HG02759 (cell line): ENCODE measurements at regions not wholly inside any gene's neighbourhood (a gene's known extent, or its start where the extent isn't known, plus 50 kb on each side); places are given as distances from the start of the nearest gene placed in this dataset.
A peak's percentile ranks its signal among the peaks of the same experiment; 100 is the strongest.
"Not testable (repeated sequence)": the region's sequence is repeated elsewhere in the genome, so short reads cannot be mapped to it uniquely, and the experiment has no call there.

Source experiments
- ATAC-seq: cut with Tn5 transposase; IDR thresholded peaks from one replicate; pipeline ENCODE4 v1.9.1; 2021; ENCODE audit warnings: mild to moderate bottlenecking, moderate library complexity; ENCODE audit not compliant: unreplicated experiment

DNA sequence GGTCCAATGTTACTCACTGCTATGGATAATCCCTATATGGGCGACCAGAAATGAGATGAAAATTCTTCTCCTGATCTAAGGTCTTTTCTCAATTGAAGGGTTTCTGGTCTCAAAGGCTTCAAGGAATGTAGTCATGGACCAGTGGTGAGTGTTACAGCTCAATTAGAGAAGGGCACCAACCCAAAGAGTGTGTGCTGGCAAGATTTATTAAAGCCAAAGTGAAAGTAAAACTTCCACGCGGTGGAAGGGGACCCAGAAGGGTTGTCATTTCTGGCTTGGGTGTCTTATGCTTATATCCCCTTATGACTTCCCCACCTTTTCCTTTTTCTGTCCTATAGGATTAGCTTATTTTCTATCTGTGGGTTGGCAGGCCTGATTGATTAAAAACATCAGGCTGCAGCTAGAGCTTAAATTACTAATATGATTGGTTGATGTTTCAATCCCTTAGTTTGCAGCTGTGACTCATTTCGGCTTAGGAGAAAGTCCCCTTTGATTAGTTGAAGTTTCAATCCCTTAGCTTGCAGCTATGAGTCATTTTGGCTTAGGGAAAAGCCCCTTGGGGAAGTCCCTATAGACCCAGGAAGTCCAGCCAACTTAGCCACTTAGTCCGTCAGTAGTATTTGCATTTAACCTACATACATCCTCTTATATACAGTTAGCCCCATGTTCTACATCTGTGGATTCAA is 179.5 kb upstream of the NLGN4Y start:
- peak; percentile 56 for ATAC-seq

DNA sequence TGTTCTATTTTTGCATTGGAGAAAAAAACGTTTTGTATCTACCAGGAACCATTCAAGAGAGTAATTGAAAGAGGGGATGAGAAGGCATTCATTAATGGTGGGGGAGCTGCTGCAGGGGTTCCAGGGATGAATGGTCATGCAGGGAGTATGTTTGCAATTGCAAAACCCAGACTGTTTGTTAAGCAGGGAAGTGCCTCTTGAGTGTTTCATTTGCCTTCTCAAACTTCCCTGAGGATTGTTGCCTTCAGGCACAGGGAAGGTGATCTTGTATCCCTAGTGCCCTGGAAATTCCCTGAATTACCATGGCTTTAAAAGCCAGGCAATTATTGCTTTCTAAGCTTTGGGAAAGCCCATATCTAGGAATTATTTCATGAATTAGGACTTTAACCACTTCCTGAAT is 172.7 kb upstream of the NLGN4Y start:
- ATAC-seq: no peak

DNA sequence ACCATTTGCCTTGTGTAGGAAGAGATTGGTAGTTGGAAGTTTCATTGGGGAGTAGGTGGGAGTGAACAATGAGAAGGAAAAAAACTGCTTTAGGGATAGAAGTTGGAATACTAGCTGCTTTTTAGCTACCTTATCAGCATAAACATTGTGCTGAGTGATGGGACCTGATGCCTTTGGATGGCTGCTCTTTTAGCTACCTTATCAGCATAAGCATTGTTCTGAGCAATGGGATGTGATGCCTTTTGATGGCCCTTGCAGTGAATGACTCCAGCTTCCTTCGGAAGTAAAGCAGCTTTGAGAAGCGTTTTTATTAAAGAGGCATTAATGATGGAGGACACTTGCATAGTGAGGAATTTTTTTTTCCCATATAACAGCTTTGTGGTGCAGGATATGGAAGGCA is 168.2 kb upstream of the NLGN4Y start:
- no peak for ATAC-seq

DNA sequence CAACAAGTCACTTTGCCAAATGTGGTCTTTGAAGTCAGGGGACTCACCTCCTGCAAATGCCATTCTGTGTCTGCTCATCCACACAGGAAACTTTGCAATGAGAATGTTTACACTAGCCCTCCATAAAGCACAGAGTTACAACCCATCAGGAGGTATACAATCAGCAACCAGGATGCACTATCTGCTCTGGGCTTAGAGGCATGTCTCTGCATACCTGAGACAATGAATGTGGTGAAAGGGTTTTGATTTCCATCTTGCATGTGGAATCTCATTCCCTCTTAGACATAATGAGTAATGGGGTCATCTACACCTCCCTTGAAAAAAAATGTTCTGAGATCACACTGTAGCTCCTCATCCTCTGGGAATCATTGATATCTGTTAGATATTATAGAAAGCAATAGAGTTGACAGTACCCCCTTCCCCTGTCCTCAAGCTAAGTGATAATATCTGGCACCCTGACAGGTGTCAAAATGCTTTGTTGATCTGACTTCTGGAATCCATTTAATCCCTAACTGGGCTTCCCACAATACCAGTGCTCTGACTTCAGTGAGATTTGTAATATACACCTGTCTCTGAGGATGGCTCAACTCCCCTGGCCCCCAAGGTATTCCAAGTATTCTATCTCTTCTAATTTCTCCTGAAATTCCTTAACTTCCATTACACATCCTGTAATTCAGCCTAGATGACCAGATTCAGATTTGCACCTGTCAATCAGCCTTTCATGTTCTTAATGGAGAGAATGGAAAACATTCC is 163.4 kb upstream of the NLGN4Y start:
- ATAC-seq: no peak

DNA sequence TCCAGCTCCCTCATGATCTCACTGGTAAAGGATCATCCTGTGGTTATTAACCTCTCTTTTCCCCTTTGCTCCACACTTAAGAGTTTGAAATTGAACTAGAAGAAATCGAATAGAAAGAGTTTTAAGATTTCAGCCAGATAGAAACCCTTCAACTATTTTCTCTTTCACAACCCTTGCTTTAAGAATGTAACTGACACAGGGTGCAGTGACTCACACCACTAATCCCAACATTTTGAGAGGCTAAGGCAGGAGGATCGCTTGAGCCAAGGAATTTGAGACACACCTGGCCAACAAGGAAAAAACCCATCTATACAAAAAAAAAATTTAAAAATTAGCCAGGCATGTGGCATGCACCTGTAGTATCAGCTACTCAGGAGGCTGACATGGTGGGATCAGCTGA is 150.7 kb upstream of the NLGN4Y start:
- ATAC-seq: no peak

DNA sequence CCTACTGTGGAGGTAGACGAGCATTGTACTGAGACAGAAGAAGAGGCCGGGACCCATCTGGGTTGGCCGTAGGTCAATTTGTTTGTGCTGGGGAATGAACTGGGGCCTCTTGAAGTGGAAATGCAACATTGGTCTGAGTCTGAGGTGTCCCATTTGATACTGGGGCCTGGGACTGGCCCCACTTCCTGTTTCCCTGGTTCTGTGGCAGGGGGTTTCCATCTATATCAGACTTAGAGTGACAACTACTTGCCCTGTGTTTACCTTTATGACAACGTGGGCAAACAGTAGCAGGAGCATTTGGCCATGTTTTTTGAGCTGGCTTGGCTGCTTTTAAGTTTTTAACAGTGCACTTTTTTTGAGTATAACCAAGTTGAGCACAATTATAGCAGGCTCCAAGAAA is 146.1 kb upstream of the NLGN4Y start:
- no peak for ATAC-seq

DNA sequence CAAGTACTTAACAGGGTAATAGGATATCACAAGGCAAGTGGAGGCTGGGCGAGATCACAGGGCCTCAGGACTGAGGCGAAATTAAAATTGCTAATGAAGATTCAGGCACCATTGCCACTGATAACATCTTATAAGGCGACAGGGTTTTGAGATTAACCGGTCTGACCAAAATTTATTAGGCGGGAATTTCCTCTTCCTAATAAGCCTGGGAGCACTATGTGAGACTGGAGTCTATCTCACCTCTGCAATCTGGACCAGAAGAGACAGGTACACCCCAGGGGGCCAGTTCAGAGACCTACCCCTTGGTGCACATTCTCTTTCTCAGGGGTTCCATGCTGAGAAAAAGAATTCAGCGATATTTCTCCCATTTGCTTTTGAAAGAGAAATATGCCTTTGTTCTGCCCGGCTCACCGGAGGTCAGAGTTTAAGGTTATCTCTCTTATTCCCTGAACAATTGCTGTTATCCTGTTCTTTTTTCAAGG is 113.7 kb upstream of the NLGN4Y start:
- ATAC-seq: not testable (repeated sequence)

DNA sequence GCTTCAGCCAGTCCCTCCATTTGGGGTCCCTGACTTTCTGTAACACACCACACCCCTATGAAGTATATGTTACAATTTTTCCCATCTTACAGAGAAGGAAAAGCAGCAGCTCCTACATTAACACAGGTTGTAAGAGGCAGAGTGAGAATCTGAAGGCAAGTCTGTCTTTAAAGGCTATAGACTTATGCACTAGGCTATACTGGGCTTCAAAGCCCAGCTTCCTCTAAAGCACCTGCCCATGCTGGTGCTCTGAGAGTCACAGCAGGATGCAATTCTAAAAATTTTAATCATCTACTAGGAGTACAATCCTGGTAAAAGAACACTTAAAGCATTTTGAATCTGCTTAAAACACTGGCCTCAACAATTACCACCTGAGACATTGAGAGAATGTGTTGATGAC is 113.0 kb upstream of the NLGN4Y start:
- ATAC-seq: no peak

DNA sequence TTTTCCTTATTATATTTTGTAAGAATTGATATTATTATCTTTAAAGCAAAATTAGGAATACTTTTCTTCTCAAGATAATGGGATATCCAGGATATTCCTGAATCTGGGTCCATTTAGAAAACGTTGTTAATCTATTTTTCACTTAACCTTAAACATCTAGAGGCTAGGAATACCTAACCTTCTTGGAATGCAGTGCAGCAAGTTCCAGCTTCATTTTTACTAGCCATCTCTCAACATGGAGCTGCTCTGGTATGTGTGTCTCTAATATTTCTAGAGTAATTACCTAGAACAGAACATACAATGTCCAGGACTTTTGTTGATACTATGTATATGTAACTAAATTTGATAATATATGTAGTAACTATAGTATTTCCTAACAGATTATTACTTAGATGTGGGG is 87.8 kb upstream of the NLGN4Y start:
- no peak for ATAC-seq

DNA sequence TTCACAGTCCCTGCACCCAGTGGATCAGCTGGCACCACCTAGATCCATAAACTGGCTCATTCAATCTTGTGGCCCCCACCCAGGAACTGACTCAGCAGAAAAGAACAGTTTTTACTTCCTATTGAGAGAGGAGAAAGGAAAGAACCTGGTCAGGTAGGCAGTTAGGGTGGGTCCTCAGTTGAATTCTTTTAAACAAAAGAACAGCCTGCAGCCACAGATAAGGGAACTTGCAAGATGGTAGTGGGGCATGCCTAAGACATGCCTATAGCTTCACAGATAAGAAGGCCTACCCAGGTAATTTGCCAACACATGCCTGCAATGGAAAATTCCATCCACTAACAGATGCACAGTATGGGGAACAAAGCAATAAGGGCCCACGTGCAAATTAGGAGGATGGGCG is 86.7 kb upstream of the NLGN4Y start:
- ATAC-seq: no peak

DNA sequence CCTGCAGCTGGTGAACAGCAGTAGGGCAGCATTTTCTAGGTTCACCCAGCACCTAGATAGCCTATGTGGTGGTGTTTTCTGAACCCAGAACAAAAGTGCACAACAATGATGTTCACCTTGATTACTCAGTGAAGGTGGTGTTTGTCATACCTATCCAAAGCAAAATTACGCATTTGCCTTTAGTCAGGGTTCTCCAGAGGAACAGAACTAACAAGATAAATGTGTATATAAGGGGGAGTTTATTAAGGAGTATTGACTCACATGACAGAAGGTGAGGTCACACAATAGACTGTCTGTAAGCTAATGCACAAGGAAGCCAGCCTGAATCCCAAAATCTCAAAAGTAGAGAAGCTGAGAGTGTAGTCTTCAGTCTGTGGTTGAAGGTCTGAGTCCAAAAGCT is 85.9 kb upstream of the NLGN4Y start:
- ATAC-seq: no peak

DNA sequence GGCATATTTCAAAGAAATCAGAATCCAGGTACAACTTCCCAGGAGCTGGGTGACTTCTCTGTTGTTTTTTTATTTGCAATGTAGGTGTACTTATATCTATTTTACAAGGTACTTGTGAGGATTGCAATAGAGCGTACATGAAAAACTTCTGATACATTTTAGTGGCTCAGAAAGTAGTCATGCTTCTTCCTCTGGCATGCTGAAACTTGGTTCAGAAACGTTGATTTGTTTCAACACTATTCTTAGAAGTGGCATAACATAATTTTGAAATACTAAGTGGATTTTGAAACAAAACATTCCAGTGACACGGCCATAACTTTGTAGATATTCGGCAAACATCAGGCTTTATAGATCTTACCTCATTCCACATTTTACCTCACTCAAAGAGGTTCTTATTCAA is 79.8 kb upstream of the NLGN4Y start:
- ATAC-seq: no peak

DNA sequence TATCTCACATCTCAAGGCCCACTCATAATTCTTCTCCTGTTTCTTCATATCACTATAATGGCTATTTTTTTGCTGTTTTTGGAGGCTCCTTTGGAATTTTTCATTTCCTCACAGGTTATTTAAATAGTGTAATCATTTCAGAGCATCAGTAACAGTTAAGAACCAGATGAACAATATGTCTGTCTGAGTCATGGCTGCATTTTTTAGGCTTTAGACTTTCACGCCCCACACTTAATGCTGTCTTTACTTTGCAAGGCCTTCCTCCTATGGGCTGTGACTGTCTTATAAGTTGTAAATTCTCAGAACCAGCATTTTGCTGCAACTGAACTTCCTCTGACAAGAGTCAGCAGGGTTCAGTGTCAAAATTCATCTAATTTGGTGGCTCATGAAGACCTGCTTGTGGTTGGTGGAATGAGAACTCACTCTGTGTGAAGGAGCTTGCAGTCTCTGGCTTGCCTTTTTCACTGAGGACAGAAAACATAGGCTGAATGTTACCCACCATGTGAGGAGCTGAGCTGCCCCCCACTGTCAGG is 56.1 kb upstream of the NLGN4Y start:
- ATAC-seq: no peak

DNA sequence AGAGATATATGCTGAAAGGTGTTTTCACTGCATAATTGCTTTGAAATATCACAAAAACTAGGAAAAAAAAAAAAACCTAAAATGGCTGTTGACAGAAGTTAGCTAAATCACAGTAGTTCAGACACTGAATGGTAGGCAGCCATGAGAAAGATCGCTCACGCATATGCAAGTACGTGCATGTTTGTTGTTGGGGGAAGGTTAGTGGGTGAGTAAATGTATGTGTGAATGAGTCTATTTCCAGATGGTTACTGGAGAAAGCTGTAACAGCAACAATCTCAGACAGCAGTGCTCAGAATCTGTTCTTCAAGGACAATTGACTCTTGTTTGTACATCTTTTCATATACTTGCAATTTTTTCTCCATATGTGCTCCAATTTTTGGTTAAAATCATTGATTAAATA is 51.9 kb upstream of the NLGN4Y start:
- no peak for ATAC-seq

DNA sequence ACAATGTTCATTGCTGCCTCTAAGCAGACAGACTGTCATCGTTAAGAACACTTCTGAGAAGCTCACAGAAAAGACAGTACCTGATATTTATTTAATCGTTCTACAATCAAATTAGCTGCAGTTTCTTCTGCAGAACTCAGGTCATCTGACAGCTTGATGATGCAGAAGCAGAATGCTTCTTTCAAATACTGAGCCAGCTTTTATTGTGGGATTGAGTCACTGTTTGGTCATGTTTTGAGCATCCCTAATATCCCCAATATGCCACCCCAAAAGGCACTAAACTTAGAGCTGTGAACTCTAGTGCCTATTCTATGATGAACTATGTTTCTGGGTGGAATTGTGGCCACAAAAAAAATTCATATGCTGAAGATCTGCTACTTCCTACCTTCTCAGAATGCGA is 51.0 kb upstream of the NLGN4Y start:
- ATAC-seq: no peak
